HG02885 (cell line): ENCODE measurements at regions not wholly inside any gene's neighbourhood (a gene's known extent, or its start where the extent isn't known, plus 50 kb on each side); places are given as distances from the start of the nearest gene placed in this dataset.
A peak's percentile ranks its signal among the peaks of the same experiment; 100 is the strongest.

Source experiments
- ATAC-seq: cut with Tn5 transposase; IDR thresholded peaks from one replicate; pipeline ENCODE4 v1.9.1; 2021; ENCODE audit warnings: mild to moderate bottlenecking; ENCODE audit not compliant: unreplicated experiment, poor library complexity

DNA sequence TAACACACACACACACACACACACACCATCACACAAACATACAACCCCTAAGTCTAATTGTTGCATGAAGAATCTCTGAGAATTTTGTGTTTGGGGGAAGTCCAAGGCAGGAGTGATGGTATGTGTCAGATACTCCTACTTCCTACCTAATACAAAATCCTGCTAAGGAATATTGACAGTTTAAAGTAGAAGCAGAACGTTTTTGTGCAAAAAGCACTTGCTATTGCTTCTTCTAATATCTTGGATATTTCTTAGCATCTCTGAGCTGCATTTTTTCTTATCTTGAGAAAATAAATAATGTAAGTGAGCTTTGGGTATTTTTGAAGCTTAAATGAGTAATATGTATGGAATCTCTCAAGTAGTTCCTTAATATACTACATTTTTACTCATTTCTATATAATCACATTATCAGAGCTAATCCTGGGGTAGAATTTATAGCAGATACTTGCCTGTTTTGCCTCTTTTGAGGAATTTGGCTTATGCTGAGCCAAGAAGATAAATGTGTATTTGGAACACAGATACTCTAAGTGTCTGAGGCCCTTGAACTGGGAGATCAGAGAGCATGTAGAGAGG is 212.3 kb downstream of the DKK1 start:
- no peak for ATAC-seq

DNA sequence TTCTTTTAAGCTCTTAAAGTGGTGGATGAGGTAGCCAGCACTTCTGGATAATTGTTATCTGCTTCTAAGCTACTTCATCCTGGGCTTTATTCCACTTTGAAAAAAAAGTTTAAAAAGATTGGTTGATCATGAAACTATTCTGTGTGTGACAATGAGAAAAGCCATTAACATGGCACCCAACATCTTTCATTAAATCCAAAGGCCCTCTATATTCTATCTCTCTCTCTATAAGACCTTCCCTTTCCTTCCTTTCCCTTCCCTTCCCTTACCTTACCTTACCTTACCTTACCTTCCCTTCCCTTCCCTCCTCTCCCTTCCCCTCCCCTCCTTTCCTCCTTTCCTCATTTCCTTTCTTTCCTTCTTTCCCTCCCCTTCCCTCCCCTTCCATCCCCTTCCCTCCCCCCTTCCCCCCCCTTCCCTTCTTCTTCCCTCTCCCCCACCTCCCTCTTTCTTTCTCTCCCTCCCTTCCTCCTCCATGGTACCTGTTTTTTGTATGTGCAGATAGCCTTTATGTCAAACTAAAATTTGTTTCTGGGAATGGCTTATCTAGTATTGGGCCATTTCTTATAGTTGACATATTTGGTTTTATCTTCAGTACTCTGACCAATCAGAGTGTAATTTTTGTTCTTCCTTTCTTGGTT is 218.7 kb downstream of the DKK1 start:
- ATAC-seq: no peak

- ATAC-seq: no peak
These were observed 219.9 kb downstream of the DKK1 start for GRCh38 chr10:52533986-52534385.

DNA sequence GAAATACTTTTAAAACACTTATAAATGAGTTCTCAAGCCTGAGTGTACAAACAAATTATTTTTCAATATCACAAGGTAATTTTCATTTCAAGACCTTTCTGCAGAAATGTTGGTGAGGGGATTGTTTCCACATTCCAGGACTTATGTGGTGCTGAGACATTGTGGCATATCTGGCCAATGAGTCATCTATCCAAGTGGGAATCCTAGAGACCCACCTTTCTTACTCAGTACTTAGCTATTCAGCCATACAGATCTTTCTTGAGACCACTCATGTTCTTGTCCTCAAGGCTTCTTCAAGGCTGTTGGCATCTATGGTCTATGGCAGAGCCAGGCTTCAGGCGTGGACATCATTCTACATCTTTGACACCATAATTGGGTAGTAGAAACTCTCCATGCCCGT is 225.4 kb downstream of the DKK1 start:
- no peak for ATAC-seq

- no peak for ATAC-seq
These were observed 226.5 kb downstream of the DKK1 start for GRCh38 chr10:52540479-52540984.

- no peak for ATAC-seq
These were observed 227.0 kb downstream of the DKK1 start for GRCh38 chr10:52541006-52541473.

DNA sequence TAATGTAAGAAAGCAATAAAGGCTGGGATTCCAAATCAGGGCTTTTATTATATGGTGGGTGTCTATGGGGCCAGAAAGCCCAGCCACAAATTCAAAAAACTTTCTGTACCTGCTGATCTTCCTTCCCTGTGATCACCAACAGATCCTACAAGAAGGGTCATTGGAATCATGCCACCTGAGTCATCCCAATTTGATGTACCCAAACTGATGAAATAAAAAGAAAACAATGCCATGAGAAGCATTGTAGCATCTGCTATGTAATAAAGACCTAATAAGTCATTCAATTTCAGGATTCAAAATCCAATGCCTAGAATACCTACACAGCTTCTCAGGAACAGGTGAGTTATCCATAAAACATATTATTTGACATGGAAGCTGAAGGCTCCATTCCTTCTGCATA is 228.8 kb downstream of the DKK1 start:
- no peak for ATAC-seq

DNA sequence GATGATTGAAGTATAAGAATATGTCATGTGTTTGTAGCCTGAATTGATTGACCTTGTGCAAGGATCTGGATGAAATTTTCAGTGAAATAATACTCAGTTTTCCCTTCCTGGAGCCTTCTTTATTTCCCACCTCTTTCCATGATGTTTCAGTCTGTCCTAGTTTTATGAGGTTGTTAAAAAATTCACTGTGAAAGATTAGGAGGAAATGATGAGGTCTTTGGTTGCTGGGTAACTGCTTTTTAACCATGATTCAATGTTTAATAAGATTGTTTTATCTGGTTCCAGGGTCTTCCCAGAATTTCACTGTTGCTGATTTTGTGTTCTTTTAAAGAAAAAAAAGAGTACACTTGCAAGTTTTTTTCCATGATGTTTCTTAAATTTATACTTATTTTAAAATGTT is 221.5 kb downstream of the MBL2 start:
- ATAC-seq: no peak

GRCh38 chr10:52558090-52558489 is 214.5 kb downstream of the MBL2 start:
- ATAC-seq: peak; percentile 98

DNA sequence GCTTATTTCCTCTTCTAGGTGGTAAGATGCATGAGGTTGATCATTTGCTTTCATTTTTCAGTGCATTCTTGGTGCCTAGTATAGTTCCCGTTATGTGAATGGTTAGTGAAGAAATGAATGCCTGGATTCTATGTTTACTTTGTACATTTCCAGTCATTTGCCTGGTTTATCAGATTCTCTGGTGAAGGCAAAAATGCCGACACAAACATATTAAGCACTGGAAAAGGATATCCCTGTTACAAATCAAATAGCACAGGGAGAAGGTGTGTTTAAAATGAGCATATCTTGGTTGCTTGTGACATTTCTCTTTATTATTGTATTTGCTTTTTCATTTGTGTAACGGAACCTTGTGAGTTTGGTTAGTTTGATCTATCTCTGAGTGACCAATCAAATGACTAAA is 211.3 kb downstream of the MBL2 start:
- no peak for ATAC-seq

DNA sequence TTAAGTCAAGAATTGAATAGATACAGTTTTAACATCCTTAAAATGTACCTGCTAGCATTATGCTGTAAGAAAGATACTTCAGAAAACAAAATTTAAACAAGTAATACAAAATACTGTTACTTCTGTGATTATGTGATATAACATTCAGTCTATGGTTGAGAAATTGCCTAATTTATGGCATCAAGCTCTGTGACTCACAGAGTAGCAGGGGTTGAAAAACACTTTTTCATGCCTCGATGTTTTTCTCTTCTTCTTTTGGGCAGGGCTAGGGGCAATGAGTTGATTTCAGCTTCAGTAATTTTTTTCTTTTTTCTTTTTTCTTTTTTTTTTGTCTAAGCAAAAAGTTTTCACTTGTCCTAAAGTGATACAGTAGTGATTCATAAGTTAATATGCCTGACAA is 209.2 kb downstream of the MBL2 start:
- ATAC-seq: no peak

GRCh38 chr10:52566471-52567246 is 205.9 kb downstream of the MBL2 start:
- peak; percentile 38 for ATAC-seq

- no peak for ATAC-seq
These were observed 205.4 kb downstream of the MBL2 start for GRCh38 chr10:52567247-52567580.

DNA sequence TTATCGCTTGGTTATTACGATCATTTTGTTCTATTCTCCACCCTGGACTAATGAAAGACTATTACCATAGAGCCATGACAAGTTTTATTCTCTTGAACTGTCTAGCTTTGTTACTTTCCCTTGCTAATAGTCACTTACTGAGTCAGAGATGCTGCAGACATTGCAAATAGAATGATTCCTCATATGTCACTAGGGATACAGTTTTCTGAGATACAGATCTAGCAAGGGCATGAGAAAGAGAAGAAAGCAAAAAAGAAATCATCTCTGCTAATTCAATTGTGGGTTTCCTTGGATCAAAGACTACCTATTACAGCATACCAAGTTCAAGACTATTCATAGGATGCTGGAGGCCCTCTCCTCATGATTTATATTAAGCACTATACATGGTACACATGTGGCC is 204.3 kb downstream of the MBL2 start:
- ATAC-seq: no peak

DNA sequence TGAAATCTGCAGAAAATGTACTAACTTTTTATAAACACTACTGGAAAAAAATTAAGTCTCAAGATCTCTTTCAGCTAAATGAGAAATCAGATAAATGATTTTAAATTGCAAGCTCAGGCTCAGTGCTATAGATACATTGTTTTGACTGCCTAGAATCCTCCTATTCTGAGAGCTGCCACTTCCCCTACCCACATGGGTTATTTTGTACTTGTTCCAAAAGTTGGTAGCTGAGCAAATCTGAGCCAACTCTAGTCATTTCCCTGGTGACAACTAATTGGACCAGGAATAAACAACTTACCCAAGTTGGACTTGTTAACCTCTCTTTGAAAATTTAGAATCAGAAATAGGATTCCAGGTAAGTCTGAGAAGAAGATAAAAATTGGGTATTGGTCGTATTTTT is 202.1 kb downstream of the MBL2 start:
- peak; percentile 17 for ATAC-seq

DNA sequence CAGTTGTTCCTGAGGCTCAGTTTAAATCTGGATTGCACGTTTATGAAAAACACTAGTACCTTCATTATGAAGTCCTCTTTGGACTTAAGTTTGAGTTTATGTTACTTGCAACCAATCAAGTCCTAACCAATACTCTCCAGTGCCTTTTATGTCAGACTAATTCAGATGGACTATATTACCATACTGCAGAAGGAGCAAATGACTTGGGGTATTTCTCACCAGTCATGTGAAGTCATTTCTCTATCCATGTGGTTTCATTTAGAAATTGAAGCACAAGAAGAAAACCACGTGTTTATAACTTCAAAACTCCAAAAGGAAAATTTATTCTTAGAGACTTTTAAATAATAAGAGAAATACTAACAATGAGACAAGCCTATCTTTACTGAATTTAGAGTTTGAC is 201.6 kb downstream of the MBL2 start:
- ATAC-seq: peak; percentile 39

- ATAC-seq: no peak
These were observed 200.9 kb downstream of the MBL2 start for GRCh38 chr10:52571516-52572182.

- ATAC-seq: no peak
These were observed 199.2 kb downstream of the MBL2 start for GRCh38 chr10:52573347-52573746.

DNA sequence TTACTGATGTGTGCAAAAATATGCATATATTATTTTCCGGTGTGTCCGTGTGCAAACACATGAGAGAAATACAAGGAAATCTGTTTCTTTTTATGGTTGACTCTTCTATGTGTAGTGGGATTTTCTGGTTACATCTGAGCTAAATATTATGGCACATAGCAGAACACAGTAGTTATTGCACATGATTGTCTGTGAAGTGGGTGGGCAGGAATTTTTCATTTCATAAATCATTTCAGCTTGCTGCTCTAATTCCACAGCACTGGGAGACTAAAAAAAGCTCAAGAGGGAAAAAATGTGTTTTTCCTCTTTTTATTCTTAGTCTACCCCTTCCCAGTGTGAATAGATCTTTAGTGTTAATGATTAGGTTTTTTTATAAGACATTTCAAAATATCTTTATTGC is 197.9 kb downstream of the MBL2 start:
- ATAC-seq: no peak

DNA sequence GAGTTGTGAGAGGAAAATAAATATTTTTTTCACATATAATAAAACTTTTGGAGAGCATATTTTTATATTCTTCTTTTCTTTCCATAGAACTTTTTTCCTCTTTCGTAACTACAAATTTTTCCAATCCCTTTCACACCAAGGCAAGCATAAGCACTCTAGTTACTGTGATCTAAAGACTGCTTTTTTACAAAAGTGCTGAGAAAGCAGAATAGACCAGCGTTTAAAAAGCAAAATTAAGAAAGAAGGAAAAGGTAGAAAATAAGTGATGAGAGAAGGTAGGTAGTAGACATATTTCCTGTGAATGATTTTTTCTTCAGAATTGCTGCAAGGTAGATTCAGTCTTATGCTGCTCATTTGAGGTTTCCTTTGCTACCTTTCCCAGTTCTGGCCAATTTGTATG is 195.5 kb downstream of the MBL2 start:
- no peak for ATAC-seq

DNA sequence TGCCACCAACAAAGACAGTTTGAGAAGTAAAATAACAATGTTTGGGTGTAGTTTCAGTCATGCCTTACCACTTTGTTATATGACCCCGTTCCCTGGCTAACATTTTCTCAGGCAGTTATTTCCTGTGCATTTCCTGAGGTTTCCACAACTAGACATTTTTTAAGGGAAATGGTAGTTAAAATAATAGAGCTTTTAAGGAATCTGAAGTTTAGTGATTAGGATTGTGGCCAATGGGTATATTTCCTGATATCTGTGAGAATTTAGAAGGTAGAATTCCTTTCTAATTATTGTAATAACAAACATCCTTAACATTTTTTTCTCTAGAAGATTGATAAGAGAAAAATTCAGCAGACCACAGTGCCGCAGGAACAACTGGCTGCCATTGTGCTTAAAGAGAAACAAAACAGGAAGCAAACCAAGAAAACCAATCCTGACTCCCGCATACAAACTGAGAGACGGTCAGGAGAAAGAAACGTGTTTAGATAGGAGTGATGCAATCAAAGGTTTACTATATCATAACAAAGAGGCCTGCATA is 193.6 kb downstream of the MBL2 start:
- ATAC-seq: no peak
